H9 (cell line): ENCODE measurements at regions not wholly inside any gene's neighbourhood (a gene's known extent, or its start where the extent isn't known, plus 50 kb on each side); places are given as distances from the start of the nearest gene placed in this dataset.

Source experiments
- DNase-seq: peaks from one replicate; pipeline ENCODE4 v3.0.0-alpha.2; 2017
- H2AFZ ChIP-seq: one replicate; pipeline ENCODE4 v1.6.1; 2013; ENCODE audit warnings: mild to moderate bottlenecking, low read length, control low read depth, moderate library complexity
- H2AK5ac ChIP-seq: 2 replicates; pipeline ENCODE4 v1.6.1; 2013; ENCODE audit warnings: low read length, control low read depth, mixed read lengths; ENCODE audit not compliant: insufficient read length
- H2BK120ac ChIP-seq: one replicate; pipeline ENCODE4 v1.6.1; 2013; ENCODE audit warnings: low read depth, mild to moderate bottlenecking, low read length, control low read depth, inconsistent platforms; ENCODE audit not compliant: poor library complexity, severe bottlenecking
- H2BK12ac ChIP-seq: 2 replicates; pipeline ENCODE4 v1.6.1; 2013; ENCODE audit warnings: low read length, control low read depth, mixed read lengths, low read depth; ENCODE audit not compliant: insufficient read length
- H2BK15ac ChIP-seq: 2 replicates; pipeline ENCODE4 v1.6.1; 2013; ENCODE audit warnings: low read depth, low read length, control low read depth
- H2BK20ac ChIP-seq: one replicate; pipeline ENCODE4 v1.6.1; 2013; ENCODE audit warnings: low read depth, mild to moderate bottlenecking, low read length, control low read depth, inconsistent platforms; ENCODE audit not compliant: poor library complexity, severe bottlenecking
- H2BK5ac ChIP-seq: 2 replicates; pipeline ENCODE4 v1.6.1; 2013; ENCODE audit warnings: low read length, control low read depth, mixed read lengths; ENCODE audit not compliant: insufficient read length
- H3K14ac ChIP-seq: 2 replicates; pipeline ENCODE4 v1.6.1; 2013; ENCODE audit warnings: low read length, control low read depth; ENCODE audit not compliant: insufficient read depth
- H3K18ac ChIP-seq: 2 replicates; pipeline ENCODE4 v1.6.1; 2013; ENCODE audit warnings: low read depth, mild to moderate bottlenecking, mixed read lengths, low read length, control low read depth; ENCODE audit not compliant: insufficient read length
- H3K23ac ChIP-seq: 2 replicates; pipeline ENCODE4 v1.6.1; 2013; ENCODE audit warnings: low read length, control low read depth, mixed read lengths, low read depth; ENCODE audit not compliant: insufficient read length
- H3K23me2 ChIP-seq: 2 replicates; pipeline ENCODE4 v1.6.1; 2013; ENCODE audit warnings: low read depth, mild to moderate bottlenecking, mixed read lengths, low read length, control low read depth; ENCODE audit not compliant: insufficient read length, poor library complexity, severe bottlenecking
- H3K27ac ChIP-seq: 2 replicates; pipeline ENCODE4 v1.5.1; 2013; ENCODE audit warnings: low read length, control low read depth, mixed read lengths, low read depth; ENCODE audit not compliant: insufficient read length
- H3K27me3 ChIP-seq: 2 replicates; pipeline ENCODE4 v1.6.1; 2013; ENCODE audit warnings: low read length, control low read depth, inconsistent platforms; ENCODE audit not compliant: insufficient read depth
- H3K4ac ChIP-seq: 2 replicates; pipeline ENCODE4 v1.6.1; 2013; ENCODE audit warnings: low read depth, mild to moderate bottlenecking, control low read depth, inconsistent platforms, low read length, moderate library complexity
- H3K4me1 ChIP-seq: 2 replicates; pipeline ENCODE4 v1.6.1; 2013; ENCODE audit warnings: low read length, control low read depth, inconsistent platforms; ENCODE audit not compliant: insufficient read depth
- H3K4me2 ChIP-seq: 2 replicates; pipeline ENCODE4 v1.6.1; 2013; ENCODE audit warnings: low read length, control low read depth, mixed read lengths; ENCODE audit not compliant: insufficient read length, insufficient read depth
- H3K56ac ChIP-seq: 2 replicates; pipeline ENCODE4 v1.6.1; 2013; ENCODE audit warnings: low read depth, mild to moderate bottlenecking, mixed read lengths, low read length, control low read depth; ENCODE audit not compliant: insufficient read length
- H3K79me1 ChIP-seq: 2 replicates; pipeline ENCODE4 v1.6.1; 2013; ENCODE audit warnings: low read depth, mild to moderate bottlenecking, moderate library complexity, low read length, control low read depth, inconsistent platforms; ENCODE audit not compliant: insufficient read depth, poor library complexity, severe bottlenecking
- H3K79me2 ChIP-seq: 2 replicates; pipeline ENCODE4 v1.6.1; 2013; ENCODE audit warnings: low read length, control low read depth, inconsistent platforms; ENCODE audit not compliant: insufficient read depth
- H3K9ac ChIP-seq: 2 replicates; pipeline ENCODE4 v1.6.1; 2013; ENCODE audit warnings: low read length, control low read depth, mixed read lengths; ENCODE audit not compliant: insufficient read length; ENCODE audit errors: extremely low read depth
- H3K9me3 ChIP-seq: one replicate; pipeline ENCODE4 v1.6.1; 2013; ENCODE audit warnings: low read depth, low read length, inconsistent platforms; ENCODE audit not compliant: control insufficient read depth
- H3T11ph ChIP-seq: one replicate; pipeline ENCODE4 v1.6.1; 2013; ENCODE audit warnings: mild to moderate bottlenecking, low read length, control low read depth, inconsistent platforms
- H4K20me1 ChIP-seq: one replicate; pipeline ENCODE4 v1.6.1; 2013; ENCODE audit not compliant: control insufficient read depth, insufficient read length, insufficient read depth
- H4K5ac ChIP-seq: 2 replicates; pipeline ENCODE4 v1.6.1; 2013; ENCODE audit warnings: low read depth, mild to moderate bottlenecking, mixed read lengths, low read length, control low read depth; ENCODE audit not compliant: insufficient read length
- H4K8ac ChIP-seq: replicated peaks from 2 replicates; pipeline ENCODE4 v1.6.1; 2013; ENCODE audit warnings: low read length, control low read depth, mixed read lengths, low read depth; ENCODE audit not compliant: insufficient read length
- H4K91ac ChIP-seq: 2 replicates; pipeline ENCODE4 v1.6.1; 2013; ENCODE audit warnings: low read depth, mild to moderate bottlenecking, moderate library complexity, mixed read lengths, low read length, control low read depth; ENCODE audit not compliant: insufficient read length
- H3K27ac Mint-ChIP-seq, 3 experiments: 2 replicates in 2 of 3; 3 replicates in 1 of 3; pipeline ENCODE4 v1.8.0; 2020 to 2021; ENCODE audit warnings: mixed read lengths in 3 of 3, mild to moderate bottlenecking in 1 of 3, moderate library complexity in 1 of 3
- H3K27me3 Mint-ChIP-seq: 2 replicates; pipeline ENCODE4 v1.8.0; 2021; ENCODE audit warnings: low read depth, mild to moderate bottlenecking, moderate library complexity, mixed read lengths
- H3K36me3 Mint-ChIP-seq, 3 experiments: 2 replicates in 2 of 3; 3 replicates in 1 of 3; pipeline ENCODE4 v1.8.0; 2020 to 2021; ENCODE audit warnings: low read depth in 3 of 3, mixed read lengths in 3 of 3; ENCODE audit not compliant: insufficient read depth in 1 of 3
- H3K4me1 Mint-ChIP-seq, 2 experiments: 2 replicates each; pipeline ENCODE4 v1.8.0; 2020; ENCODE audit warnings: mixed read lengths in 2 of 2
- H3K4me3 Mint-ChIP-seq, 2 experiments: 2 replicates in 1 of 2; 3 replicates in 1 of 2; pipeline ENCODE4 v1.8.0; 2020 to 2021; ENCODE audit warnings: mild to moderate bottlenecking in 2 of 2, mixed read lengths in 2 of 2, moderate library complexity in 1 of 2
- H3K9me3 Mint-ChIP-seq, 2 experiments: 2 replicates in 1 of 2; 3 replicates in 1 of 2; pipeline ENCODE4 v1.8.0; 2020; ENCODE audit warnings: mild to moderate bottlenecking in 2 of 2, mixed read lengths in 2 of 2, moderate library complexity in 1 of 2
- CTCF ChIP-seq: fragments of 200-600 bp; sonication (generic); conservative IDR thresholded peaks from 3 replicates; pipeline ENCODE4 v1.8.0; 2021; ENCODE audit warnings: antibody characterized with exemption, mild to moderate bottlenecking
- WGBS: extraction: QIAGEN DNeasy Blood & Tissue Kit; methylation state at CpG from one replicate; pipeline ENCODE4 v1.1.7; 2013; ENCODE audit warnings: missing lambda C conversion rate, low lambda C conversion rate, mixed read lengths; ENCODE audit not compliant: insufficient read length; ENCODE audit errors: extremely low coverage; 5-methylcytosine and 5-hydroxymethylcytosine counted together

- Histone ChIP-seq H3K23me2 (no peaks in the 10 kb centered on the region), H3K18ac (peak overlapping the region; percentile 29), H3K27me3 (no peaks in the 10 kb centered on the region), H3K79me2 (no peaks in the 10 kb centered on the region), H2BK5ac (no peak overlapping the region), H3T11ph (no peak overlapping the region), H3K56ac (no peak overlapping the region), H3K4me2 (no peak overlapping the region), H2BK15ac (no peak overlapping the region), H3K9me3 (peaks cover 4% of the 10 kb centered on the region), H2AK5ac (no peak overlapping the region), H2BK12ac (no peak overlapping the region), H3K9ac (no peak overlapping the region), H4K20me1 (no peaks in the 10 kb centered on the region), H3K4ac (no peak overlapping the region), H2AFZ (no peak overlapping the region), H2BK20ac (no peak overlapping the region), H4K5ac (no peak overlapping the region), H3K27ac (no peak overlapping the region), H3K14ac (no peak overlapping the region), H4K91ac (no peak overlapping the region), H3K4me1 (no peaks in the 10 kb centered on the region; the same call in 1 of the 2 replicates), H4K8ac (no peak overlapping the region), H3K79me1 (no peaks in the 10 kb centered on the region), H2BK120ac (no peak overlapping the region), H3K23ac (no peak overlapping the region)
- no peak overlapping the region for H3K4me3 Mint-ChIP-seq
- peaks cover 9 to 10% of the 10 kb centered on the region in 2 experiments for H3K4me1 Mint-ChIP-seq
- no peak for TF ChIP-seq CTCF
- no peaks in the 10 kb centered on the region for H3K27me3 Mint-ChIP-seq
- 0 out of 7 replicates have a peak overlapping the region, but pooled peaks of 1 of the 3 experiments have one; percentile 5 for H3K27ac Mint-ChIP-seq
- peaks cover 2 to 10% (median 5%) of the 10 kb centered on the region in 3 experiments; a peak in 5 of 7 replicates for H3K36me3 Mint-ChIP-seq
- no peak for DNase-seq
- no CpG with 5 or more reads among the region's 4 CpGs for WGBS
- peaks cover 9 to 10% of the 10 kb centered on the region in 2 experiments for H3K9me3 Mint-ChIP-seq
Observed at GRCh38 chr13:36543671-36544070, 111.4 kb downstream of the CCNA1 start.
